Esophagus muscularis mucosa (tissue), 4 donors: ENCODE measurements at regions not wholly inside any gene's neighbourhood (a gene's known extent, or its start where the extent isn't known, plus 50 kb on each side); places are given as distances from the start of the nearest gene placed in this dataset.
"Not testable (repeated sequence)": the region's sequence is repeated elsewhere in the genome, so short reads cannot be mapped to it uniquely, and the experiment has no call there.

Source experiments
- DNase-seq: peaks from one replicate; pipeline ENCODE4 v3.0.0-alpha.2; 2017; ENCODE audit errors: extremely low spot score
- H3K27ac ChIP-seq, 4 donors: fragments of 200-600 bp; sonication (generic); replicated peaks in 1 of 4; 1 replicate in 3 of 4; 2 replicates in 1 of 4; pipeline ENCODE4 v1.5.1; 2016 to 2019; ENCODE audit warnings: mild to moderate bottlenecking in 1 of 4
- H3K27me3 ChIP-seq, 4 donors: fragments of 200-600 bp; sonication (generic); one replicate each; pipeline versions ENCODE4 v1.5.1 to v1.6.0; 2016 to 2019
- H3K36me3 ChIP-seq, 4 donors: fragments of 200-600 bp; sonication (generic); one replicate each; pipeline ENCODE4 v1.5.1; 2016 to 2019
- H3K4me1 ChIP-seq, 4 donors: fragments of 200-600 bp; sonication (generic); one replicate each; pipeline ENCODE4 v1.5.1; 2016 to 2019
- H3K4me3 ChIP-seq, 4 donors: fragments of 200-600 bp; sonication (generic); 1 replicate in 2 of 4; 2 replicates in 2 of 4; pipeline ENCODE4 v1.5.1; 2016 to 2019; ENCODE audit warnings: mild to moderate bottlenecking in 4 of 4, moderate library complexity in 1 of 4
- H3K9me3 ChIP-seq, 4 donors: fragments of 200-600 bp; sonication (generic); 1 replicate in 3 of 4; 2 replicates in 1 of 4; pipeline ENCODE4 v1.5.1; 2016 to 2019
- CTCF ChIP-seq, 3 experiments: fragments of 200-600 bp in 2 of 3; fragments of 450-650 bp in 1 of 3; sonication (generic) in 2 of 3; IDR thresholded peaks; one replicate each; pipeline ENCODE4 v1.5.1; 2017 to 2019; ENCODE audit warnings: antibody characterized with exemption in 3 of 3, mild to moderate bottlenecking in 2 of 3, moderate library complexity in 1 of 3
- EP300 ChIP-seq: sonication (generic); formaldehyde crosslinking; IDR thresholded peaks from one replicate; pipeline ENCODE4 v1.6.1; 2017; ENCODE audit warnings: antibody characterized with exemption
- POLR2A ChIP-seq: fragments of 450-650 bp; IDR thresholded peaks from one replicate; pipeline ENCODE4 v1.6.1; 2017; ENCODE audit warnings: antibody characterized with exemption, moderate library complexity, mild to moderate bottlenecking, low read depth
- POLR2AphosphoS5 ChIP-seq, 2 donors: sonication (generic); formaldehyde crosslinking; IDR thresholded peaks; one replicate each; pipeline ENCODE4 v1.6.1; 2017; ENCODE audit warnings: antibody characterized with exemption in 2 of 2
- WGBS: methylation state at CpG from one replicate; pipeline ENCODE4 v1.1.5; 2018; 5-methylcytosine and 5-hydroxymethylcytosine counted together
- intact Hi-C: fragments of 100-400 bp; cut with DNase I; formaldehyde crosslinking; loops from one replicate; pipeline ENCODE4 v1.15.1; 2023

GRCh38 chr9:33737811-33738606 is 57.4 kb upstream of the PRSS3 start:
- WGBS, result 17% methylated on average over 5 of the region's 5 CpGs
- Histone ChIP-seq H3K9me3 (peaks cover 0 to 8% (median 0%) of the 10 kb centered on the region in 4 donors), H3K27ac (no peak overlapping the region), H3K4me3 (no peak overlapping the region), H3K27me3 (peaks cover 0 to 15% (median 0%) of the 10 kb centered on the region in 4 donors), H3K4me1 (no peaks in the 10 kb centered on the region), H3K36me3 (no peaks in the 10 kb centered on the region)
- TF ChIP-seq POLR2A (no peak), CTCF (IDR thresholded peaks at IDR 0.05) (peak in 2 of 3 experiments; percentile 18 to 42)
- intact Hi-C loops, result no loop called here
- DNase-seq, result no peak

- Histone ChIP-seq H3K27me3 (peaks cover 0 to 17% (median 0%) of the 10 kb centered on the region in 4 donors), H3K4me1 (no peaks in the 10 kb centered on the region), H3K4me3 (no peak overlapping the region), H3K27ac (no peak overlapping the region), H3K9me3 (peaks cover 0 to 8% (median 0%) of the 10 kb centered on the region in 4 donors), H3K36me3 (no peaks in the 10 kb centered on the region)
- intact Hi-C loops, result no loop called here
- DNase-seq, result no peak
- TF ChIP-seq CTCF (IDR thresholded peaks at IDR 0.05), result no peak
- TF ChIP-seq EP300, result no peak
- no peak for TF ChIP-seq POLR2A
- TF ChIP-seq POLR2AphosphoS5 (IDR thresholded peaks at IDR 0.05), result no peak
Observed at GRCh38 chr9:33739398-33739797, 56.0 kb upstream of the PRSS3 start.

GRCh38 chr9:33740075-33740474 is 55.3 kb upstream of the PRSS3 start:
- 96% methylated on average over 1 of the region's 1 CpG for WGBS
- Histone ChIP-seq H3K36me3 (no peaks in the 10 kb centered on the region), H3K27me3 (peaks cover 0 to 10% (median 0%) of the 10 kb centered on the region in 4 donors), H3K4me3 (no peak overlapping the region), H3K9me3 (peaks cover 0 to 8% (median 0%) of the 10 kb centered on the region in 4 donors), H3K4me1 (no peaks in the 10 kb centered on the region), H3K27ac (no peak overlapping the region)
- intact Hi-C loops, result no loop called here
- TF ChIP-seq EP300, result no peak
- no peak for TF ChIP-seq CTCF (IDR thresholded peaks at IDR 0.05)
- no peak for TF ChIP-seq POLR2AphosphoS5 (IDR thresholded peaks at IDR 0.05)
- no peak for TF ChIP-seq POLR2A
- no peak for DNase-seq

- H3K9me3 ChIP-seq, DNase-seq, H3K36me3 ChIP-seq, H3K4me3 ChIP-seq, intact Hi-C loops, H3K27ac ChIP-seq, H3K4me1 ChIP-seq, H3K27me3 ChIP-seq: not testable (repeated sequence)
- WGBS, result 68% methylated on average over 1 of the region's 1 CpG
Observed at GRCh38 chr9:33740958-33741357, 54.4 kb upstream of the PRSS3 start.

GRCh38 chr9:33742051-33742450 is 53.3 kb upstream of the PRSS3 start:
- TF ChIP-seq POLR2A, result no peak
- TF ChIP-seq POLR2AphosphoS5 (IDR thresholded peaks at IDR 0.05), result no peak
- no peak for TF ChIP-seq EP300
- TF ChIP-seq CTCF (IDR thresholded peaks at IDR 0.05), result no peak
- H3K36me3 ChIP-seq, result no peaks in the 10 kb centered on the region
- H3K4me1 ChIP-seq, result no peaks in the 10 kb centered on the region
- intact Hi-C loops, result no loop called here
- H3K4me3 ChIP-seq, result no peak overlapping the region
- H3K9me3 ChIP-seq, result peaks cover 0 to 8% (median 0%) of the 10 kb centered on the region in 4 donors
- DNase-seq, result no peak
- 73% methylated on average over 3 of the region's 3 CpGs for WGBS
- H3K27ac ChIP-seq, result no peak overlapping the region
- H3K27me3 ChIP-seq, result peaks cover 0 to 13% (median 0%) of the 10 kb centered on the region in 4 donors
